ENCODE measurements at regions not wholly inside any gene's neighbourhood (a gene's known extent, or its start where the extent isn't known, plus 50 kb on each side); places are given as distances from the start of the nearest gene placed in this dataset.

- TF ChIP-seq CTCF (IDR thresholded peaks at IDR 0.05; ENCODE audit: control insufficient read depth, insufficient read depth, low read depth, low read length, missing control alignments), result no peak
- no peak overlapping the region for H3K4me3 ChIP-seq (ENCODE audit: control insufficient read depth, low read depth, low read length)
- DNase-seq (ENCODE audit: low read depth), result no peak
Measured at GRCh38 chr5:67467110-67467509, 270.5 kb upstream of the CD180 start.

GRCh38 chr5:67465537-67466207, 269.1 kb upstream of the CD180 start:
- no peak for DNase-seq (ENCODE audit: low read depth)
- no peak for TF ChIP-seq CTCF (IDR thresholded peaks at IDR 0.05; ENCODE audit: control insufficient read depth, insufficient read depth, low read depth, low read length, missing control alignments)

DNA sequence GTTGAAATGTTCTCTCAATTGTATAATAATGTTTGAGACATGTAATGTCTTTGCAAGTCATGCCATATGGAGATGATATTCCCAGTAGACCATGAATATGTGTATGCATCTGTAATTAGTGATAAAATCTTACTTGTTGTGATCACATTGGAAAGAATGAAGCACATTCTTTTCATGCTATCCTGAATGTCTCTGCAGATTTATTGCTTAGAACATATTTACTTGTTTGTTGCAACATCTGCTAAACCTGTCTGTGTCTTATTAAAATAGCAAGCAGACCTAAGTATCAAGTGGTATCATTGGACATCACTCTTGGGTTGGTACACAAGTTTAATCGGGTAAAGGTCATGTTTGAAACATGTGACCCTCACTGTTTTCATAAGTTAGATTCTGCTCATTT, 265.5 kb upstream of the CD180 start:
- no peak for TF ChIP-seq CTCF (IDR thresholded peaks at IDR 0.05; ENCODE audit: control insufficient read depth, insufficient read depth, low read depth, low read length, missing control alignments)
- no peak for DNase-seq (ENCODE audit: low read depth)
- no peak overlapping the region for H3K4me3 ChIP-seq (ENCODE audit: control insufficient read depth, low read depth, low read length)

More at GRCh38 chr5:67465537-67466207, 269.1 kb upstream of the CD180 start:
- no peak overlapping the region for H3K4me3 ChIP-seq (ENCODE audit: control insufficient read depth, low read depth, low read length)

- TF ChIP-seq CTCF (IDR thresholded peaks at IDR 0.05; ENCODE audit: control insufficient read depth, insufficient read depth, low read depth, low read length, missing control alignments), result no peak
- no peak for DNase-seq (ENCODE audit: low read depth)
- H3K4me3 ChIP-seq (ENCODE audit: control insufficient read depth, low read depth, low read length), result no peak overlapping the region
Measured at GRCh38 chr5:67459253-67459652, 262.7 kb upstream of the CD180 start.

GRCh38 chr5:67455970-67456369, 259.4 kb upstream of the CD180 start:
- no peak for DNase-seq (ENCODE audit: low read depth)
- no peak overlapping the region for H3K4me3 ChIP-seq (ENCODE audit: control insufficient read depth, low read depth, low read length)
- no peak for TF ChIP-seq CTCF (IDR thresholded peaks at IDR 0.05; ENCODE audit: control insufficient read depth, insufficient read depth, low read depth, low read length, missing control alignments)

DNA sequence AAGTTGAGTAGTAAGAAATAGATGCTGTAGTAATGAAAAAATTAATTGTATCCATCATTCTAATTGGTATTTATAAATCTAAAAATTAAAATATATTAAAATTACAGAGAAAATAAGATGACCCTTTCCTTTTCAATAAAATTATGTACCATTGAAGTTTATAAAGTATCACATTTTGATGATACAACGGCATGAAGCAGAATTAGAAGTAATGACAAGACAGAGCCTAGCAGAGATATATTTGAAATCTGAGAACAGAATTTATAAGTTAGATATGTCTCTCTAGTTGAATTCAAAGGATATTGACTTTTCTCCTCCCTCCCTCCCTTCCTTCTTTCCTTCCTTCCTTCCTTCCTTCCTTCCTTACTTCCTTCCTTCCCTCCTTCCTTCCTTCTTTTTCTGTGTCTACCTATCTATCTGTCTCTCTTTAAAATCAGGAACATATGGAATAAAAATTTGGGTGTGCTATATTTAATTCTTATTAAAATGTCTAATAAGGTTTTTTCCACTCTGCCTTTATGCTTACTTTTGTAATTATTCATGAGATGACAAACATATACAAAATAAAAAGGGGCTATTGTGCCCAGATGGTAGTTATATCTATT, 258.5 kb upstream of the CD180 start:
- H3K4me3 ChIP-seq (ENCODE audit: control insufficient read depth, low read depth, low read length), result no peak overlapping the region
- no peak for TF ChIP-seq CTCF (IDR thresholded peaks at IDR 0.05; ENCODE audit: control insufficient read depth, insufficient read depth, low read depth, low read length, missing control alignments)
- DNase-seq (ENCODE audit: low read depth), result no peak

Data from AG09309 (cell line).